Activated naive CD8-positive, alpha-beta T cell (primary cell): ENCODE measurements at regions not wholly inside any gene's neighbourhood (a gene's known extent, or its start where the extent isn't known, plus 50 kb on each side); places are given as distances from the start of the nearest gene placed in this dataset.
"Not testable (repeated sequence)": the region's sequence is repeated elsewhere in the genome, so short reads cannot be mapped to it uniquely, and the experiment has no call there.

Experiments
- H3K27ac Mint-ChIP-seq: one replicate; pipeline ENCODE4 v1.8.0; 2021; ENCODE audit warnings: mixed read lengths
- H3K27me3 Mint-ChIP-seq: one replicate; pipeline ENCODE4 v1.8.0; 2021; ENCODE audit warnings: mixed read lengths
- H3K36me3 Mint-ChIP-seq: one replicate; pipeline ENCODE4 v1.8.0; 2021; ENCODE audit warnings: mixed read lengths
- H3K4me1 Mint-ChIP-seq: one replicate; pipeline ENCODE4 v1.8.0; 2021; ENCODE audit warnings: low read depth, mixed read lengths
- H3K4me3 Mint-ChIP-seq: one replicate; pipeline ENCODE4 v1.8.0; 2021; ENCODE audit warnings: mild to moderate bottlenecking, mixed read lengths
- H3K9me3 Mint-ChIP-seq: one replicate; pipeline ENCODE4 v1.8.0; 2021; ENCODE audit warnings: low read depth, mixed read lengths

DNA sequence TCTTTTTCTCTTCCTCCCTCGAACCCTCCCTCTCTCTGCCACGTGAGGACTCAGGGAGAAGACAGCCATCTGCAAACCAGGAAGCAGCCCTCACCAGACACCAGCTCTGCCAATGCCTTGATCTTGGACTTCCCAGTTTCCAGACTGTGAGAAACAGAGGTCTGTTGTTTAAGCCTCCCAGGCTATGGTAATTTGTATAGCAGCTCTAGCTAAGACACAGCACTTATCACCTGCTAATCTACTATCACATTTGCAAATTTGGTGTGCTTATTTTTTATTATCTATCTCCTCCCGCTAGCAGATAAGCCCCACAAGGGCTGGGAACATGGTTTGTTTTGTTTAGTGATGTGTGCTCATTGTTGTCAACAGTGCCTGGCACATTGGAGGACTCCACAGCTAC, 124.8 kb upstream of the OPCML start:
- H3K4me3 Mint-ChIP-seq, result no peak overlapping the region
- no peaks in the 10 kb centered on the region for H3K36me3 Mint-ChIP-seq
- H3K27ac Mint-ChIP-seq, result no peak overlapping the region
- no peaks in the 10 kb centered on the region for H3K4me1 Mint-ChIP-seq
- no peaks in the 10 kb centered on the region for H3K27me3 Mint-ChIP-seq
- peaks cover 5% of the 10 kb centered on the region for H3K9me3 Mint-ChIP-seq

DNA sequence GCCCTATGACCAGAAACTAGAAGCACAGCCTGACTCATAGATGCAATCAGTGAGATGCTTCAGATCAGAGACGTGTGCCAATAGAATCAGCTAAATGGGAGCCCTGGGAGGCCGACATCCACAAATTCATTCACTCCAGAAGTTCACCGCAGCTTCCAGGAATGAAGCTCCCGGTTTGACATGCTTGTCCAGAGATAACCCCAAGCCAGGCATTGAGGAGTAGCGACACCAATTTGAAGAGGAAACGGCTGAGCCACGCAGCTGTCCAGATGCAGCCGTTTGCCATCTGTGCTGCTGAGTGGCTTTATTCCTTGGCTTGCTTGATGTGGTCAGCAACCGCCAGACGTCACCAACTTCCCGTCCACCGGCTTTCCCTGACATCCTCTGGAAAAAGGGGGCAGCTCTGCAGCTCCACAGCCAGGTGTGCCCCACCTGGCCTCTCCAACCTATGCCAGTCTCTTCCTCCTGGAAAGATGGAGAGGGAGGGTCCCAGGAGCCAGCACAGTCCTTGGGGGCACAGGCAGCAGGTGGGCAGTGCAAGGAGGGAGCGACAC, 123.9 kb upstream of the OPCML start:
- peaks cover 5% of the 10 kb centered on the region for H3K9me3 Mint-ChIP-seq
- no peaks in the 10 kb centered on the region for H3K4me1 Mint-ChIP-seq
- H3K27me3 Mint-ChIP-seq, result no peaks in the 10 kb centered on the region
- no peaks in the 10 kb centered on the region for H3K36me3 Mint-ChIP-seq
- no peak overlapping the region for H3K4me3 Mint-ChIP-seq
- no peak overlapping the region for H3K27ac Mint-ChIP-seq

DNA sequence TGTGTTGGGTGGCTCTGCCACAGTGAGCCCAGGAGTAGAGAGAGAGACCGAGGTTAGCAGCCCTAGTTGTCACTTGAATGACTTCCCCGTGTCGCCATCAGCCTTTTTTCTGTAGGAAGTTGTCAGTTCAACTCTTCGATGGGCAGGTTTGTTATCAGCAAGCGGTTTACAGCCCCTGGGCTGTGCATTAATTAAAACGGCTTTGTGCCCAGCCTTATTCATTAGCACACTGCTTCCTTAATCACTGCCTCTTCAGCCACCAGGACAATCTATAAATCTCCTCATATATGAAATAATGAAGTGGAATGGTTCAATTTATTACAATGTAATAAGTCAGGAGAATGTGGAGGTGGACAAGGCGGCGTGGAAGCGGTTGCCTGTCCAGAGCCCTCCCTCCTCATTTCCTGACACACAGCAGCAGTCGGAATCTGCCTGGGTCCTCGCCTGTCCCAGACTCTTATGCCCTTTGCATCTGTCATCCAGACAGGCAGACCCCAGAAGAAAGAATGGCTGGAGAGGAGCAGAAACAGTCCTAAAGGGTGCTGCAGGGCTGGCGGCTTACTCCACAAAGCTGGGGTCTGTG, 122.4 kb upstream of the OPCML start:
- Mint-ChIP-seq H3K9me3 (peaks cover 5% of the 10 kb centered on the region), H3K36me3 (no peaks in the 10 kb centered on the region), H3K4me3 (no peak overlapping the region), H3K4me1 (no peaks in the 10 kb centered on the region), H3K27me3 (no peaks in the 10 kb centered on the region), H3K27ac (no peak overlapping the region)

DNA sequence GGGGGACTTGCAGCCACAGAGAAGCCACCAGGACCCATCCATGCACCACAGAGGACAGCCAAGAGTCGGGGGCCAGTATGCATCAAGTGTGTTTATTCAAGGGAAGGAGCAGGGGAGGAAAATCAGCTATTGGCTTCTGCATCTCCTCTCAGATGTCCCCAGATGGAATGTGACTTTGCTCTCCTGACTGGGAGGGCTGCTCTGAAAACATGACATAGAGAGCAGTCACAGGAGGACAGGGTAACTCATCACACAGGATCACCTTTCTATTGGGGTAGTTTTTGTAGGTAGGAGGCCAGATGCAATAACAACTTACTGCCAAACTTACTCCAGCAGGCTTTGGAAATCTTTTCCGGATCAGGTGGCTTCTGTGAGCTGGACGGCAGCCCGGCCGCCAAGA, 121.0 kb upstream of the OPCML start:
- Mint-ChIP-seq H3K27me3 (no peaks in the 10 kb centered on the region), H3K9me3 (peaks cover 5% of the 10 kb centered on the region), H3K4me1 (no peaks in the 10 kb centered on the region), H3K27ac (no peak overlapping the region), H3K36me3 (no peaks in the 10 kb centered on the region), H3K4me3 (no peak overlapping the region)

DNA sequence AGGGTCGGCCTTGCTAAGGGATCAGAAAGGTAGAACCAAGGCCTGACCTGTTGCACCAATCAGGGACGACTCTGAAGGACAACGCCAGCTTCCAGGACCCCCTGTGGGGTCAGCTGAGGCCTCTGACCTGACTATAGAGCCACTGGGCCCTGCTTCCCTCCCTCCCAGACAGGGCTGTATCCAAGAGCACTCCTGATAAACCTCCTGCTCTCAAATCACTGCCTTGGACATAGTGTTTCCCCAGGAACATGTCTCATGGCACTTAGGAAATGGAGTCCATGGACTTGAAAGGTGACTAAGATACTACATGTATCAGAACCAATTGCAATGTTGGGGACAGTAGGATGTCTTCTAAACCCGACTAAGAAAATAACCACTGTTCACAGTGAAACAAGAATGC, 117.8 kb upstream of the OPCML start:
- no peaks in the 10 kb centered on the region for H3K27me3 Mint-ChIP-seq
- no peaks in the 10 kb centered on the region for H3K36me3 Mint-ChIP-seq
- no peak overlapping the region for H3K27ac Mint-ChIP-seq
- H3K4me1 Mint-ChIP-seq, result no peaks in the 10 kb centered on the region
- H3K9me3 Mint-ChIP-seq, result peaks cover 3% of the 10 kb centered on the region
- H3K4me3 Mint-ChIP-seq, result no peak overlapping the region

DNA sequence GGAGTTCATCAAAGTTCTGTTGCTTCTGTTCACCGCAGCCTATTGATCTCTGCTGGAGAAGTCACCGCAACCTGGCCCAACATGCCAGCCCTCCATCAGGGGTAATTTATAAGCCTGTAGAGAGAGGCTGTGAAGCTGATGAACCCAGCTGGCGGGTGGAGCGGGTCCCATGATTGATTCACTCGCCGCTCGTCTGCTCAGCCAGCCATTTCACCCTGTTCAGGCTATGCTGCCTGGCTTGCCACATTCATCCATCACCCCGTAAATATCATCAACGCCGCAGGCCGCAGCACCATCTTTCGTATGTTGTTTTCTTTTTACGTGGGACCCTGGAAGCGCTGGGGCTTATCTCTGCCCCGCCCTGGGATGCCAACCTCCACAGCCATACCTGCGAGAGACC, 116.7 kb upstream of the OPCML start:
- Mint-ChIP-seq H3K4me3 (no peak overlapping the region), H3K36me3 (no peaks in the 10 kb centered on the region), H3K4me1 (no peaks in the 10 kb centered on the region), H3K27me3 (no peaks in the 10 kb centered on the region), H3K27ac (no peak overlapping the region), H3K9me3 (peaks cover 3% of the 10 kb centered on the region)

DNA sequence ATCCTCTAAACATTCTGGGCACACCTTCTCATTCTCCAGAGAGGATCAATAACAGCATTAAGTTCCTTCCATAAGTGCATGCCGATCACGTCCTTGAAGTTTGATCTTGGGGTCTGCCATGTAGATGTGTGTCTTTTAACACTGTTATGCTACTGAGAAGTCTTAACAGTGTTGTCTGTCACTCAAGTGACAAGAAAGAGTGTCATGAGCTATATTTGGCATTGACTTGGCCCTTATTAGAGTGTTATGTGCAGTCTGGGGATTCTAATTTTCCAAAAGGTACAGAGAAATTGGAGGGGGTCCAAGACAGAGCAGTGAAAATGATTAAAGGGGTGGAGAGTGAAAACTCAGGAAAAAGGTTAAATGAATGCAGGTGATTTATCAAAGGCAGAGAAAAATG, 107.1 kb upstream of the OPCML start:
- Mint-ChIP-seq H3K36me3 (no peaks in the 10 kb centered on the region), H3K9me3 (no peaks in the 10 kb centered on the region), H3K27me3 (peaks cover 8% of the 10 kb centered on the region), H3K27ac (no peak overlapping the region), H3K4me1 (no peaks in the 10 kb centered on the region), H3K4me3 (no peak overlapping the region)

DNA sequence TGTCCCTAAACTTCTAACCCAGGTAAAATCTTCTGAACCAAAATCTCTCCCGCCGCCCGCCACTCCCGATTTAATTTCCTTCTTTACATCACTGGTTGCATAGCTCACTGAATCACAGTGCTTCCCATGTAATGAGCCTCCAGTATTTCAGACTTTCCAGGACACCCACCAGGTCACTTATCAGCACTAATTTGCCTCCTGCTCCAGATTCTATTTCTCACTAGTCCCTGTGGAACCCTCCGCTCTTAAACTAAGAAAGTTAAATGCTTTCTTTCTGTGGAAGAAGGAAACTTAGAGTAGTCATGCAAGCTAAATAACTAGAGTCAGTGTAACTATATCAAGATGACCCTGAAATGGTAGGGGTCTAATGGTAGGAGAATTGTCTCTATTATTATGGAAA, 106.6 kb upstream of the OPCML start:
- Mint-ChIP-seq H3K36me3 (no peaks in the 10 kb centered on the region), H3K4me1 (no peaks in the 10 kb centered on the region), H3K27me3 (peaks cover 8% of the 10 kb centered on the region), H3K4me3 (no peak overlapping the region), H3K9me3 (no peaks in the 10 kb centered on the region), H3K27ac (no peak overlapping the region)

DNA sequence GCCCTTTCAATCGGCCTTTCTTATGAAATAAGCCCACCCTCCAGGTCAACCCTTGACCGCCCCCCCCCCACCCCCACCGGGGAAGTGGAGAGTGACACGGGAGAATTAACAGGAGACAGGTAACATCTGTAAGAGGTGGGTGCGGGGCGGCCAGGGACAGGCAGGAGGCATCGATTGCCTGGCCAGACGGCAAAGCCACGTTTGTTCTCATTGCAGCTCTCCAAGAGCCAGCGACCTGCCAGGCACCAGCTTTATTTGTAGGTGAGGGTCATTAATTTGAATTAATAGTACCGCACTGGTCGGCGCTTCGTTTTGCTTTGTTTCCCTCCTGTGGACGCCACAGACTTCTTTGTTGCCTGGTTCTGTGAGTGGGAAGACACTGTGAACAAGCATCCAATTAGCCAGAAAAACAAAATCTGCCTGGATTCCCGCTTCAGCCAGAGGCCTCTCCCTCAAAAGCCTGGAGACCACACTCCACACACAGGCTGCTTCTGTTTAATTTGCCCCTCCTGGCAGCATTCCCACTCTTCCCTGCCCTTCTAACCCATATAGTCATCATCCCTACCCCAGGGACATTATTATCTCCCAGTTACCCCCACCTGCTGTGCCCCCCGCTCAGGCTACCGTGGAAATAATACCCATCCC, 104.5 kb upstream of the OPCML start:
- no peaks in the 10 kb centered on the region for H3K4me1 Mint-ChIP-seq
- H3K36me3 Mint-ChIP-seq, result no peaks in the 10 kb centered on the region
- H3K9me3 Mint-ChIP-seq, result no peaks in the 10 kb centered on the region
- no peak overlapping the region for H3K4me3 Mint-ChIP-seq
- H3K27ac Mint-ChIP-seq, result no peak overlapping the region
- peaks cover 8% of the 10 kb centered on the region for H3K27me3 Mint-ChIP-seq

DNA sequence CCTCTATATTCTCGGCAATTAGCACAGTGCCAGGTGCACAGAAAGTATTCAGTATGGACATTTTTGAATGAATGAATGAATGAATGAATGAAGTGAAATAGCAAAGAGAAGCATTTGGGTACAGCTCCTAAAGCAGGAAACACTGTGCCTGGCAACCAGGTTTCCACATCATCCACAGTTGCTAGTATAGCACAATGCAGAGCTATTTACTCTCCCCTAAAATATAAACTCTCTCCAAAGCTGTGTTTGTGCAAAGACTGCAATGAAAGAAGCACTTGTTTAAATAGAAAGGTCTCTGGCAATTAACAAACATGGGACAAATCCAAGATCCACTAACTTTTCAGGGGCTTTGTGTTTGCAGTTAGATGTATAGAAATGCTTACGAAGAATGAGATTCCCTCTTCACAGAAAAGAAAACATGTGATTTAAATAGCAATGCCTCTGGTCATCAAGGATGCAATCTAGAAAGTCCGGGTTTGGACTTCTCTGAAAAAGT, 103.0 kb upstream of the OPCML start:
- H3K4me1 Mint-ChIP-seq, result no peaks in the 10 kb centered on the region
- H3K27me3 Mint-ChIP-seq, result peaks cover 8% of the 10 kb centered on the region
- no peaks in the 10 kb centered on the region for H3K9me3 Mint-ChIP-seq
- H3K27ac Mint-ChIP-seq, result no peak overlapping the region
- H3K36me3 Mint-ChIP-seq, result no peaks in the 10 kb centered on the region
- H3K4me3 Mint-ChIP-seq, result no peak overlapping the region

DNA sequence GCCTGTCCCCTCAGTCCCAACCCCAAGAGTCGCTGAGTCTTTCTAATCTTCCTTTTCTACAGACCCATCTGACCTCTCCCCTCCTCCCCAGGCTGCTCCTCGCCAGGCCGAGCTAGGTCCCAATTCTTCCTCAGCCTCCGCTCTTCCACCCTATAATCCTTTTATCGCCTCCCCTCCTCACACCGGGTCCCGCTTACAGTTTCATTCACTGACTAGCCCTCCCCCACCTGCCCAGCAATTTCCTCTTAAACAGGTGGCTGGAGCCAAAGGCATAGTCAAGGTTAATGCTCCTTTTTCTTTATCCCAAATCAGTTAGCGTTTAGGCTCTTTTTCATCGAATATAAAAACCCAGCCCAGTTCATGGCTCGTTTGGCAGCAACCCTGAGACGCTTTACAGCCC, 96.1 kb upstream of the OPCML start:
- not testable (repeated sequence) for H3K4me1 Mint-ChIP-seq, H3K4me3 Mint-ChIP-seq, H3K9me3 Mint-ChIP-seq, H3K27ac Mint-ChIP-seq, H3K27me3 Mint-ChIP-seq, H3K36me3 Mint-ChIP-seq

DNA sequence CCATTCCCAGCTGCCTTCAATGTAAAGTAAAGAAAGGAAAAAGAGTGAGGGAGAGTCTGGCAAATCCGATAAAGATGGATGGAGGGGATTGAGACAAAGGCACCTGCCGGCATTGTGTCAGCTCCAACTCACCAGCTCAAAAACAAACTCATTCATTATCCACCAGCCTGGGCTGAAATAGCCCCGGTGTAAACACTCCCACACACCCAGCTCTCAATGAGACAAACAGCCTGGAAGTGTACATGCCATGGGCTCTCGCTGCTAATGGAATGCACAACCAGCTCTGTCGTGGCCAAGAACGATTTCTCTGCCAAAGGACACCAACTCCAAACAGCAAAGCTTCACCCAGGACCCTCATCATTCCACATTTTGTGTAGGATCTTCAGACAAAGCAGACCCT, 89.3 kb upstream of the OPCML start:
- Mint-ChIP-seq H3K27ac (no peak overlapping the region), H3K4me1 (no peaks in the 10 kb centered on the region), H3K27me3 (peaks cover 2% of the 10 kb centered on the region), H3K9me3 (no peaks in the 10 kb centered on the region), H3K4me3 (no peak overlapping the region), H3K36me3 (no peaks in the 10 kb centered on the region)

DNA sequence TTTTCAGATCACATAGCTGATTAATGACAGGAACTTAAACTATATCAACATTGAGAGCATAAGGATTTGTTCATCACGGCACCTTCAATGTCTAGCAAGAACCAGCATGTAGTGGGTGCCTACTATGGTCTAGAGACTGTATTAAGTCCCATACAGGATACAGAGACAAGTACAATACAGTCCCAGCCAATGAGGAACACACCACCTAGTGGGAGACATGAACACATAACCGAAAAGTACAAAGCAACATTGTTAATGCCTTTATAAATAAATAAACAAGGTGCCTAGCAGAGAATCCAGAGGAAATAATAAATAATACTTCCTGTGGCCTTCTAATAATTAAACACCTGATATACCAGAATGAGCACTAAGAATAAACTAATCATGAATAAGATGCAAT, 87.7 kb upstream of the OPCML start:
- Mint-ChIP-seq H3K27ac (no peak overlapping the region), H3K9me3 (peaks cover 8% of the 10 kb centered on the region), H3K27me3 (no peaks in the 10 kb centered on the region), H3K4me3 (no peak overlapping the region), H3K4me1 (no peaks in the 10 kb centered on the region), H3K36me3 (no peaks in the 10 kb centered on the region)

DNA sequence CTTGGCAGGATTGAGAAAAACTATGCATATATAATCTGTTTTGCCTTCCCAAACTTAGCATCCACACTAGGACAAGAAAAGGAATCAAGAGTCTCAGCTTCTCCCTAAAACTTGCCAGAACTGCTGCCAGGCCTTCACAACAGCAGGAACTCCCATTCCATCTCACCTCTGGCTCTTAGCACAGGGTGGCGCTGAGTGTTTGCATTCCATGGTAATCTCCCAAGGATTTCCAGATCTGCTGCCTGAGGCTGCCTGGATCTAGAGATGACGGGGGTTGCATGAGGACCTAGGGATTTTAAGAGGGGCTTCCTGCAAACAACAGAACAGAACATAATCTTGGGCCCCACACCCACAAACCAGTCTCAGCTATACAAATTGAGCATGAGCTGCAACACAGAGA, 87.1 kb upstream of the OPCML start:
- no peaks in the 10 kb centered on the region for H3K27me3 Mint-ChIP-seq
- no peaks in the 10 kb centered on the region for H3K4me1 Mint-ChIP-seq
- no peak overlapping the region for H3K4me3 Mint-ChIP-seq
- H3K27ac Mint-ChIP-seq, result no peak overlapping the region
- H3K9me3 Mint-ChIP-seq, result peaks cover 8% of the 10 kb centered on the region
- H3K36me3 Mint-ChIP-seq, result no peaks in the 10 kb centered on the region

DNA sequence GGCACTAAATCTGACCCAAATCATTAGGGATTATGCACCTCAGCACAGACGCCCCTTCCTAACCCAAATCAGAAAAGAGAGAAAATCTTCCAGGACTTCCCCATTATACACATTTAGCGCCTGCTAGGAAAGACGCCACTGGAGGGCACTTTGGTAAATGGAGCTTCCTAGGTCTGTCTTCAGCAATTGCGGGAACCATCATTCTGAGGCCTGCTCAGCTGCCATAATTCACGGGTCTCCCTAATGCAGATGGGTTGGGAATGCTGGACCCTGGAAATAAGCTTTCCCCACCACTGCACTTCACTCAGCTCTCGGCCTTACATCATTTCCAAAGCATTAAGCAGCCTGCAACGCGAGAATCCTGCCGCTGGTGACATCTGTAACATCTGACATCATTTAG, 86.2 kb upstream of the OPCML start:
- no peak overlapping the region for H3K4me3 Mint-ChIP-seq
- no peaks in the 10 kb centered on the region for H3K36me3 Mint-ChIP-seq
- peaks cover 8% of the 10 kb centered on the region for H3K9me3 Mint-ChIP-seq
- H3K27ac Mint-ChIP-seq, result no peak overlapping the region
- no peaks in the 10 kb centered on the region for H3K27me3 Mint-ChIP-seq
- H3K4me1 Mint-ChIP-seq, result no peaks in the 10 kb centered on the region

DNA sequence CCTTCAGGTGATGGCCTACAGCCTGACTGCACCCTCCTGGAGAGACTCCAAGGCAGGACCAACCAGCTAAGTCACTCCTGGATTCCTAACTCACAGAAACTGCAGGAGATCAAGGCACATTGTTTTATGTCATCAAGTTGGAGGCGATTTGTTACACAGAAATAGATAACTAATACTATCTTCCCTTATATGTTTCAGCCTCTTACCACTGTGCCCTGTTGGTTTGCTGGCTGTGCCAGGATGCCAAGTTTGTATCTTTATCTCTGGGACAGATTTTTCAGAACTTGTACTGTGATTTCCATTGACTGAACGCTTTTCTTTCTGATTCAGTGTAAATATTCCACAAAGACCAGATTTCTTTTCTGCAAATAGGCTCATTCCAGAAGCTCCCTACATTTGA, 76.2 kb upstream of the OPCML start:
- Mint-ChIP-seq H3K4me3 (no peak overlapping the region), H3K27ac (no peak overlapping the region), H3K9me3 (peaks cover 8% of the 10 kb centered on the region), H3K27me3 (no peaks in the 10 kb centered on the region), H3K36me3 (no peaks in the 10 kb centered on the region), H3K4me1 (no peaks in the 10 kb centered on the region)
